SK-N-SH (cell line): ENCODE measurements at regions not wholly inside any gene's neighbourhood (a gene's known extent, or its start where the extent isn't known, plus 50 kb on each side); places are given as distances from the start of the nearest gene placed in this dataset.

Source experiments
- CTCF ChIA-PET: fragments of 300-600, 350-600 bp; formaldehyde crosslinking; extraction: SDS; loops from one replicate; lab custom pipeline; 2021; lab: Yijun Ruan, JAX
- POLR2A ChIA-PET: fragments of 350-600 bp; sonication (Branson Sonifier 250); formaldehyde crosslinking; extraction: SDS; loops from one replicate; lab custom pipeline; 2020; ENCODE audit warnings: antibody characterized with exemption, inconsistent platforms; lab: Yijun Ruan, JAX
- DNase-seq: peaks from one replicate; pipeline ENCODE4 v3.0.0; 2012
- H2AFZ ChIP-seq: fragments of 200-600 bp; sonication (generic); 2 replicates; pipeline ENCODE4 v1.8.1; 2016; ENCODE audit warnings: antibody characterized with exemption, mild to moderate bottlenecking, low read depth
- H3F3A ChIP-seq: fragments of 200-600 bp; sonication (generic); replicated peaks from 2 replicates; pipeline ENCODE3; 2016; ENCODE audit warnings: antibody characterized with exemption, mild to moderate bottlenecking; ENCODE audit not compliant: insufficient read depth
- H3K27ac ChIP-seq, 2 experiments: fragments of 200-500 bp in 1 of 2; fragments of 200-600 bp in 1 of 2; sonication (Bioruptor generic) in 1 of 2; sonication (generic), shearing (Covaris generic) in 1 of 2; 2 replicates each; pipeline versions ENCODE4 v1.5.1 to v1.6.1; 2014 to 2016; ENCODE audit warnings: low read depth in 2 of 2, inconsistent platforms in 1 of 2, low read length in 1 of 2, mild to moderate bottlenecking in 1 of 2, mixed read lengths in 1 of 2
- H3K27me3 ChIP-seq: fragments of 200-600 bp; sonication (generic), shearing (Covaris generic); 2 replicates; pipeline ENCODE4 v1.6.1; 2016; ENCODE audit warnings: mixed run types; ENCODE audit not compliant: insufficient read depth
- H3K36me3 ChIP-seq, 2 experiments: fragments of 200-500 bp in 1 of 2; fragments of 200-600 bp in 1 of 2; sonication (Bioruptor generic) in 1 of 2; sonication (generic) in 1 of 2; replicated peaks in 1 of 2; 2 replicates each; pipeline versions ENCODE3 to v1.5.1; 2014 to 2016; ENCODE audit warnings: low read length in 1 of 2, mild to moderate bottlenecking in 1 of 2; ENCODE audit not compliant: insufficient read depth in 2 of 2, control insufficient read depth in 1 of 2
- H3K4me1 ChIP-seq, 2 experiments: fragments of 200-500 bp in 1 of 2; fragments of 200-600 bp in 1 of 2; sonication (Bioruptor generic) in 1 of 2; sonication (generic), shearing (Covaris generic) in 1 of 2; 2 replicates each; pipeline versions ENCODE4 v1.5.1 to v1.6.1; 2014 to 2016; ENCODE audit warnings: low read depth in 1 of 2, low read length in 1 of 2, mixed run types in 1 of 2; ENCODE audit not compliant: insufficient read depth in 2 of 2, control insufficient read depth in 1 of 2
- H3K4me2 ChIP-seq: fragments of 200-600 bp; sonication (generic), shearing (Covaris generic); 2 replicates; pipeline ENCODE4 v1.6.1; 2017; ENCODE audit warnings: mixed run types
- H3K4me3 ChIP-seq, 2 experiments: fragments of 200-500 bp in 1 of 2; fragments of 200-600 bp in 1 of 2; sonication (Bioruptor generic) in 1 of 2; sonication (generic), shearing (Covaris generic) in 1 of 2; 2 replicates each; pipeline versions ENCODE4 v1.5.1 to v1.8.1; 2014 to 2016; ENCODE audit warnings: low read depth in 2 of 2, inconsistent platforms in 1 of 2, low read length in 1 of 2, mild to moderate bottlenecking in 1 of 2, mixed read lengths in 1 of 2, moderate library complexity in 1 of 2
- H3K79me2 ChIP-seq: fragments of 200-600 bp; sonication (generic); 2 replicates; pipeline ENCODE4 v1.8.1; 2017; ENCODE audit warnings: mild to moderate bottlenecking; ENCODE audit not compliant: insufficient read depth
- H3K9ac ChIP-seq: fragments of 200-600 bp; sonication (generic); 2 replicates; pipeline ENCODE4 v1.6.1; 2017; ENCODE audit warnings: mixed run types
- H3K9me2 ChIP-seq: fragments of 200-600 bp; sonication (generic); 2 replicates; pipeline ENCODE4 v1.6.1; 2017; ENCODE audit warnings: mixed run types
- H3K9me3 ChIP-seq: fragments of 200-600 bp; sonication (generic); 2 replicates; pipeline ENCODE4 v1.6.1; 2017; ENCODE audit warnings: mixed run types, mild to moderate bottlenecking, moderate library complexity
- H4K20me1 ChIP-seq: fragments of 200-600 bp; sonication (generic); 2 replicates; pipeline ENCODE4 v1.6.1; 2017; ENCODE audit warnings: mild to moderate bottlenecking, mixed run types; ENCODE audit not compliant: insufficient read depth
- ELF1 ChIP-seq: IDR thresholded peaks from 2 replicates; pipeline ENCODE4 v1.4.0; 2012
- FOSL2 ChIP-seq: IDR thresholded peaks from 2 replicates; pipeline ENCODE4 v1.4.0; 2012; ENCODE audit warnings: low read depth, mild to moderate bottlenecking, moderate library complexity, borderline replicate concordance
- FOXJ3 ChIP-seq: sonication (generic); formaldehyde crosslinking; IDR thresholded peaks from 2 replicates; pipeline ENCODE4 v1.5.1; 2020; ENCODE audit warnings: mild to moderate bottlenecking, missing genetic modification reagents
- FOXM1 ChIP-seq: IDR thresholded peaks from 2 replicates; pipeline ENCODE4 v1.4.0; 2012; ENCODE audit warnings: low read depth, mild to moderate bottlenecking
- GATA2 ChIP-seq: sonication (generic); formaldehyde crosslinking; IDR thresholded peaks from 2 replicates; pipeline ENCODE4 v1.5.0; 2020; ENCODE audit warnings: mild to moderate bottlenecking, missing genetic modification reagents
- JUND ChIP-seq: IDR thresholded peaks from 2 replicates; pipeline ENCODE4 v1.4.0; 2012
- NFIC ChIP-seq: IDR thresholded peaks from 2 replicates; pipeline ENCODE4 v1.4.0; 2012; ENCODE audit warnings: borderline replicate concordance
- RCOR1 ChIP-seq: fragments of 150-350 bp; IDR thresholded peaks from 2 replicates; pipeline ENCODE4 v1.6.1; 2017; ENCODE audit warnings: antibody characterized with exemption, low read length
- RXRA ChIP-seq: IDR thresholded peaks from 2 replicates; pipeline ENCODE4 v1.4.0; 2012; ENCODE audit warnings: low read depth, mild to moderate bottlenecking, borderline replicate concordance
- SIN3A ChIP-seq: IDR thresholded peaks from 2 replicates; pipeline ENCODE4 v1.6.1; 2012; ENCODE audit warnings: low read depth, mild to moderate bottlenecking, low read length, moderate library complexity, borderline replicate concordance
- TCF12 ChIP-seq: IDR thresholded peaks from 2 replicates; pipeline ENCODE4 v1.4.0; 2012
- WGBS: methylation state at CpG from one replicate; pipeline ENCODE4 v1.1.6; 2017; ENCODE audit warnings: low lambda C conversion rate; 5-methylcytosine and 5-hydroxymethylcytosine counted together
- TF ChIP-seq, protein P1 (sequence below): IDR thresholded peaks from 2 replicates; pipeline ENCODE4 v1.4.0; 2012; ENCODE audit warnings: low read depth, borderline replicate concordance
- TF ChIP-seq, protein P2 (sequence below): fragments of 150-350 bp; IDR thresholded peaks from 2 replicates; pipeline ENCODE4 v1.6.1; 2016; ENCODE audit warnings: mild to moderate bottlenecking, low read depth, low read length
- TF ChIP-seq, protein P3 (sequence below): IDR thresholded peaks from 2 replicates; pipeline ENCODE4 v1.6.1; 2012; ENCODE audit warnings: mild to moderate bottlenecking, low read depth, low read length, moderate library complexity

DNA sequence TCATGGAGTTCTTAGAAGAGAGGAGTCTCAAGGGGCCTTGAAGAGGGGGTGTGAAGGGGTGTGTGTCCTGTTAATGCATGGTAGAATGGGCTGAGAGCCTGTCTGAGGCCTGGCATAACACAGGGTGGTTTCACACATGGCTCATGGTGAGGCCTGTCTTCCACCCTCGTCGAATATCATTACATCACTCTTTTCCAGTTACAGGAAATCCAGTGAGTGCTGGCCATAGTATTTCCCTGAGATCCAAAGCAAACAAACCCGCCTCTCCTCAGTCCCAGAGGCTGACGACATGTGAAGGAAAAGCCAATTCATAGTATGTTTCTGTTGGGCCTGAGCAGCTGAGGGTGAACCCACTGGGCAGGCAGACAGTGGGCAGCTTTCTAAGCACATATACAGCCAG lies 159.4 kb upstream of the NR3C1 start:
- DNase-seq: no peak
- no peak overlapping the region for H3K4me2 ChIP-seq
- H3K9me2 ChIP-seq: no peaks in the 10 kb centered on the region
- H3K4me3 ChIP-seq: no peak overlapping the region
- no peaks in the 10 kb centered on the region for H3F3A ChIP-seq
- H3K4me1 ChIP-seq: no peaks in the 10 kb centered on the region
- TF ChIP-seq FOXM1: no peak
- TF ChIP-seq, protein P1, sequence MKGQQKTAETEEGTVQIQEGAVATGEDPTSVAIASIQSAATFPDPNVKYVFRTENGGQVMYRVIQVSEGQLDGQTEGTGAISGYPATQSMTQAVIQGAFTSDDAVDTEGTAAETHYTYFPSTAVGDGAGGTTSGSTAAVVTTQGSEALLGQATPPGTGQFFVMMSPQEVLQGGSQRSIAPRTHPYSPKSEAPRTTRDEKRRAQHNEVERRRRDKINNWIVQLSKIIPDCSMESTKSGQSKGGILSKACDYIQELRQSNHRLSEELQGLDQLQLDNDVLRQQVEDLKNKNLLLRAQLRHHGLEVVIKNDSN: no peak
- no peak for TF ChIP-seq ELF1
- no peak for TF ChIP-seq NFIC
- TF ChIP-seq RXRA: no peak
- TF ChIP-seq RCOR1: no peak
- TF ChIP-seq, protein P2, sequence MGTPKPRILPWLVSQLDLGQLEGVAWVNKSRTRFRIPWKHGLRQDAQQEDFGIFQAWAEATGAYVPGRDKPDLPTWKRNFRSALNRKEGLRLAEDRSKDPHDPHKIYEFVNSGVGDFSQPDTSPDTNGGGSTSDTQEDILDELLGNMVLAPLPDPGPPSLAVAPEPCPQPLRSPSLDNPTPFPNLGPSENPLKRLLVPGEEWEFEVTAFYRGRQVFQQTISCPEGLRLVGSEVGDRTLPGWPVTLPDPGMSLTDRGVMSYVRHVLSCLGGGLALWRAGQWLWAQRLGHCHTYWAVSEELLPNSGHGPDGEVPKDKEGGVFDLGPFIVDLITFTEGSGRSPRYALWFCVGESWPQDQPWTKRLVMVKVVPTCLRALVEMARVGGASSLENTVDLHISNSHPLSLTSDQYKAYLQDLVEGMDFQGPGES: no peak
- TF ChIP-seq FOXJ3 (CRISPR knock-in tag): no peak
- no peaks in the 10 kb centered on the region for H3K27me3 ChIP-seq
- no peaks in the 10 kb centered on the region for H3K9me3 ChIP-seq
- 59% methylated on average over 4 of the region's 4 CpGs for WGBS
- no peaks in the 10 kb centered on the region for H4K20me1 ChIP-seq
- ChIA-PET POLR2A (no interaction called here), CTCF (interaction anchor here (0.6 to 1.2 kb wide), 3 partner anchors 10 to 79 kb away, joined by 3 to 4 read pairs (median 3); no protein-coding TSS in a partner anchor)
- H3K27ac ChIP-seq: peak overlapping the region in 1 of 2 experiments; percentile 46; a peak in 2 of 4 replicates
- no peaks in the 10 kb centered on the region for H3K79me2 ChIP-seq
- H2AFZ ChIP-seq: peak overlapping the region; percentile 38; the same call in 1 of the 2 replicates
- H3K9ac ChIP-seq: no peak overlapping the region
- H3K36me3 ChIP-seq: no peaks in the 10 kb centered on the region

DNA sequence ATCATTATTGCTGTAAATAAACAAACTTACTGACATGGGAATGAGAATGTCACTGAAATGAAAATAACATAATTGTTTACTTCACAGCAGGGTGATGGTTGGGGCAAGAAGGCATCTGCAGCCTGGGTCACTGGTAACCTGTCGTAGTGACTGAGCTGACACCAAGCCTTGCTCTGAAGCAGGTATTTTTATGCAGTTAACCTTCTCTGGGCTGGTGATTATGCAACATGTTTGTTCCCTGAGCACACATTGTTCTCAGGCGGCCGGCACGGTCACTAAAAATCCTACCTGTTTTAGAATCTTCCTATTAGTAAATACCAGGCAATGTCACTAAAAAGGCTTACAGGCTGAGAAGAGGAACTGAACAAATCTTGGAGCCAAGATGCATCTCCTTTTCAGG lies 157.7 kb upstream of the NR3C1 start:
- H3K4me2 ChIP-seq: no peak overlapping the region
- no peaks in the 10 kb centered on the region for H3K9me3 ChIP-seq
- H2AFZ ChIP-seq: no peak overlapping the region
- no peaks in the 10 kb centered on the region for H3K79me2 ChIP-seq
- H3F3A ChIP-seq: peaks cover 7% of the 10 kb centered on the region
- no peak for TF ChIP-seq RXRA
- TF ChIP-seq, all 33 proteins: peak for 0
- WGBS: 90% methylated on average over 4 of the region's 4 CpGs
- Histone ChIP-seq H3K4me3 (no peak overlapping the region), H3K27me3 (no peaks in the 10 kb centered on the region), H3K27ac (no peak overlapping the region), H3K36me3 (no peaks in the 10 kb centered on the region), H4K20me1 (no peaks in the 10 kb centered on the region), H3K9me2 (no peaks in the 10 kb centered on the region), H3K9ac (no peak overlapping the region), H3K4me1 (peaks cover 2 to 14% of the 10 kb centered on the region in 2 experiments; a peak in 2 of 4 replicates)
- CTCF ChIA-PET: no interaction called here
- no peak for DNase-seq
- POLR2A ChIA-PET: no interaction called here

DNA sequence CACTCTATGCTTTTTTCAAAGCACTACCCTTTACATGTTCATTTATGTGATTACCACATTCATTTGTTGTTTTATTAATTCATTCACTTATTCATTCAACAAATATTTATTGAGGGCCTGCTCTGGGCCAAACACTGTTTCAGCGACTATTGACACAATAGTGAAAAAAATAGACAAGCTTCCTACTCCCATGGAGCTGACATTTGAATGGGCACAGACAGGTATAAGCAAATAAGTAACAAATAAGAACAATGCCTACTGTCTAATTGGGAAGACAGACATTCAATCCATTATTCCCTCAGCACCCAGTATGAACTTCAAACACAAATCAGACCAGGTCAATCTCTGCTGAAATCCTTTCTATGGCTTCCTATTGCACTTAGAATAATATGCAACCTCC lies 156.9 kb upstream of the NR3C1 start:
- H3K9ac ChIP-seq: no peak overlapping the region
- peaks cover 8% of the 10 kb centered on the region for H3F3A ChIP-seq
- no peaks in the 10 kb centered on the region for H3K9me3 ChIP-seq
- no peaks in the 10 kb centered on the region for H3K9me2 ChIP-seq
- DNase-seq: no peak
- H3K27me3 ChIP-seq: no peaks in the 10 kb centered on the region
- H2AFZ ChIP-seq: no peak overlapping the region
- no peaks in the 10 kb centered on the region for H3K79me2 ChIP-seq
- H3K27ac ChIP-seq: no peak overlapping the region
- no peaks in the 10 kb centered on the region for H3K36me3 ChIP-seq
- CTCF ChIA-PET: no interaction called here
- H3K4me2 ChIP-seq: no peak overlapping the region
- POLR2A ChIA-PET: no interaction called here
- no peaks in the 10 kb centered on the region for H4K20me1 ChIP-seq
- H3K4me1 ChIP-seq: peaks cover 2 to 14% of the 10 kb centered on the region in 2 experiments; a peak in 2 of 4 replicates
- no peak for TF ChIP-seq TCF12
- TF ChIP-seq, protein P3, sequence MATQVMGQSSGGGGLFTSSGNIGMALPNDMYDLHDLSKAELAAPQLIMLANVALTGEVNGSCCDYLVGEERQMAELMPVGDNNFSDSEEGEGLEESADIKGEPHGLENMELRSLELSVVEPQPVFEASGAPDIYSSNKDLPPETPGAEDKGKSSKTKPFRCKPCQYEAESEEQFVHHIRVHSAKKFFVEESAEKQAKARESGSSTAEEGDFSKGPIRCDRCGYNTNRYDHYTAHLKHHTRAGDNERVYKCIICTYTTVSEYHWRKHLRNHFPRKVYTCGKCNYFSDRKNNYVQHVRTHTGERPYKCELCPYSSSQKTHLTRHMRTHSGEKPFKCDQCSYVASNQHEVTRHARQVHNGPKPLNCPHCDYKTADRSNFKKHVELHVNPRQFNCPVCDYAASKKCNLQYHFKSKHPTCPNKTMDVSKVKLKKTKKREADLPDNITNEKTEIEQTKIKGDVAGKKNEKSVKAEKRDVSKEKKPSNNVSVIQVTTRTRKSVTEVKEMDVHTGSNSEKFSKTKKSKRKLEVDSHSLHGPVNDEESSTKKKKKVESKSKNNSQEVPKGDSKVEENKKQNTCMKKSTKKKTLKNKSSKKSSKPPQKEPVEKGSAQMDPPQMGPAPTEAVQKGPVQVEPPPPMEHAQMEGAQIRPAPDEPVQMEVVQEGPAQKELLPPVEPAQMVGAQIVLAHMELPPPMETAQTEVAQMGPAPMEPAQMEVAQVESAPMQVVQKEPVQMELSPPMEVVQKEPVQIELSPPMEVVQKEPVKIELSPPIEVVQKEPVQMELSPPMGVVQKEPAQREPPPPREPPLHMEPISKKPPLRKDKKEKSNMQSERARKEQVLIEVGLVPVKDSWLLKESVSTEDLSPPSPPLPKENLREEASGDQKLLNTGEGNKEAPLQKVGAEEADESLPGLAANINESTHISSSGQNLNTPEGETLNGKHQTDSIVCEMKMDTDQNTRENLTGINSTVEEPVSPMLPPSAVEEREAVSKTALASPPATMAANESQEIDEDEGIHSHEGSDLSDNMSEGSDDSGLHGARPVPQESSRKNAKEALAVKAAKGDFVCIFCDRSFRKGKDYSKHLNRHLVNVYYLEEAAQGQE: no peak
- TF ChIP-seq JUND: no peak
- no peak for TF ChIP-seq NFIC
- no peak for TF ChIP-seq SIN3A
- TF ChIP-seq FOSL2: no peak
- TF ChIP-seq GATA2: no peak
- 71% methylated on average over 1 of the region's 1 CpG for WGBS
- no peak overlapping the region for H3K4me3 ChIP-seq
